ENCODE measurements at regions not wholly inside any gene's neighbourhood (a gene's known extent, or its start where the extent isn't known, plus 50 kb on each side); places are given as distances from the start of the nearest gene placed in this dataset.
"Not testable (repeated sequence)": the region's sequence is repeated elsewhere in the genome, so short reads cannot be mapped to it uniquely, and the experiment has no call there.

DNA sequence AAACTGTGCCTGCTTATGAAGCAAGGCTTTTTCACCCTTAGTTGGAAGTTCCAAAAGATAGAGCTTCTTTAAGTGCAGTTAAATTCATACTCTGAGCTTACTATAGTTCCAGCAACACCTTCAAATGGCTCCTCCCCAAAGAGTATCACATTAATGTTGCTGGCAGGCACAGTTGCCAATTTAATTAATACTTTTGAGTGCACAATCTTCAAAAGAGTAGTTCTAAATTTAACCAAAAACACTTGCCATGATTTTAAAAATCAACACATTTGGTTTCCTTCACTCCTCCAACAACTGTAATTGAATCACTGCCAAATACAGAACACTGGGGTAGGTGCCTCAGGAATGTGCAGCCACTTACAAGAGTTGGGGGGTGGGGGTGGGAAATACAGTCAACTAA, 150.6 kb upstream of the UBE2E3 start:
- H3K4me3 ChIP-seq (ENCODE audit: low read depth, low read length), result no peak overlapping the region
- no peak for TF ChIP-seq CTCF (IDR thresholded peaks at IDR 0.05; ENCODE audit: insufficient read depth, low read length, poor library complexity, severe bottlenecking)
- H3K36me3 ChIP-seq (ENCODE audit: control insufficient read depth, insufficient read depth, low read length), result no peaks in the 10 kb centered on the region
- no peak for DNase-seq (ENCODE audit: low read depth)
- no peaks in the 10 kb centered on the region for H3K27me3 ChIP-seq (ENCODE audit: control insufficient read depth, insufficient read depth, low read length)

DNA sequence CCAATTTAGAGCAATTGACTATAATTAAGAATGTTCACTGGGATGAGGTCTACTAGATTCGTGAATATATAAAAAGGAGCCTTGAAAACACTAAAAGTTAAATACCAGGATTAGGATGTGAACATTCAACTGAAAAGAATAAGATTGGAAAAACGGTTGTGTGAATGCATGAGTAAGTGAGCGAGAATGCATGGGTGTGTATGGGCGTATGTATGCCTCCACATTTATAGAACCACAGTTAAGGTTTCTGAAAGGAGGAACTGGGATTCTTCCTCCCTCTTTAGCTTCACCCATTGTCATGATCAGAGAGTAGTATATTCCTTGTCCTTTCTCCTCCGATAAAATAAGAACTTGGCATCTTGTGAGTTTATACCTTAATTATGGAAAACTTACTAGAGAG, 151.1 kb upstream of the UBE2E3 start:
- Histone ChIP-seq H3K4me3 (ENCODE audit: low read depth, low read length) (no peak overlapping the region), H3K36me3 (ENCODE audit: control insufficient read depth, insufficient read depth, low read length) (no peaks in the 10 kb centered on the region), H3K27me3 (ENCODE audit: control insufficient read depth, insufficient read depth, low read length) (no peaks in the 10 kb centered on the region)
- TF ChIP-seq CTCF (IDR thresholded peaks at IDR 0.05; ENCODE audit: insufficient read depth, low read length, poor library complexity, severe bottlenecking), result no peak
- no peak for DNase-seq (ENCODE audit: low read depth)

GRCh38 chr2:180828756-180829155, 151.6 kb upstream of the UBE2E3 start:
- TF ChIP-seq CTCF (IDR thresholded peaks at IDR 0.05; ENCODE audit: insufficient read depth, low read length, poor library complexity, severe bottlenecking), result no peak
- no peak for DNase-seq (ENCODE audit: low read depth)
- H3K27me3 ChIP-seq (ENCODE audit: control insufficient read depth, insufficient read depth, low read length), result no peaks in the 10 kb centered on the region
- no peaks in the 10 kb centered on the region for H3K36me3 ChIP-seq (ENCODE audit: control insufficient read depth, insufficient read depth, low read length)
- no peak overlapping the region for H3K4me3 ChIP-seq (ENCODE audit: low read depth, low read length)

- no peak for DNase-seq (ENCODE audit: low read depth)
- no peak overlapping the region for H3K4me3 ChIP-seq (ENCODE audit: low read depth, low read length)
- no peaks in the 10 kb centered on the region for H3K27me3 ChIP-seq (ENCODE audit: control insufficient read depth, insufficient read depth, low read length)
- no peaks in the 10 kb centered on the region for H3K36me3 ChIP-seq (ENCODE audit: control insufficient read depth, insufficient read depth, low read length)
- TF ChIP-seq CTCF (IDR thresholded peaks at IDR 0.05; ENCODE audit: insufficient read depth, low read length, poor library complexity, severe bottlenecking), result no peak
Measured at GRCh38 chr2:180823546-180824141, 156.8 kb upstream of the UBE2E3 start.

GRCh38 chr2:180819106-180819505, 161.3 kb upstream of the UBE2E3 start:
- DNase-seq (ENCODE audit: low read depth), result no peak
- no peak overlapping the region for H3K4me3 ChIP-seq (ENCODE audit: low read depth, low read length)
- TF ChIP-seq CTCF (IDR thresholded peaks at IDR 0.05; ENCODE audit: insufficient read depth, low read length, poor library complexity, severe bottlenecking), result no peak
- no peaks in the 10 kb centered on the region for H3K36me3 ChIP-seq (ENCODE audit: control insufficient read depth, insufficient read depth, low read length)
- H3K27me3 ChIP-seq (ENCODE audit: control insufficient read depth, insufficient read depth, low read length), result no peaks in the 10 kb centered on the region

- H3K4me3 ChIP-seq (ENCODE audit: low read depth, low read length); DNase-seq (ENCODE audit: low read depth); H3K27me3 ChIP-seq (ENCODE audit: control insufficient read depth, insufficient read depth, low read length); H3K36me3 ChIP-seq (ENCODE audit: control insufficient read depth, insufficient read depth, low read length): not testable (repeated sequence)
Measured at GRCh38 chr2:180818700-180819099, 161.7 kb upstream of the UBE2E3 start.

All from kidney epithelial cell (primary cell).